Right renal pelvis (tissue), 4 donors: ENCODE measurements at regions not wholly inside any gene's neighbourhood (a gene's known extent, or its start where the extent isn't known, plus 50 kb on each side); places are given as distances from the start of the nearest gene placed in this dataset.
A peak's percentile ranks its signal among the peaks of the same experiment; 100 is the strongest.

Experiments
- DNase-seq, 4 donors: peaks; one replicate each; pipeline ENCODE4 v3.0.0-alpha.2; 2013; ENCODE audit warnings: low read depth in 4 of 4, low spot score in 3 of 4, missing footprints in 1 of 4

- DNase-seq = no peak
Measured at GRCh38 chr20:62560162-62560561, 82.1 kb upstream of the SLCO4A1 start.

DNA sequence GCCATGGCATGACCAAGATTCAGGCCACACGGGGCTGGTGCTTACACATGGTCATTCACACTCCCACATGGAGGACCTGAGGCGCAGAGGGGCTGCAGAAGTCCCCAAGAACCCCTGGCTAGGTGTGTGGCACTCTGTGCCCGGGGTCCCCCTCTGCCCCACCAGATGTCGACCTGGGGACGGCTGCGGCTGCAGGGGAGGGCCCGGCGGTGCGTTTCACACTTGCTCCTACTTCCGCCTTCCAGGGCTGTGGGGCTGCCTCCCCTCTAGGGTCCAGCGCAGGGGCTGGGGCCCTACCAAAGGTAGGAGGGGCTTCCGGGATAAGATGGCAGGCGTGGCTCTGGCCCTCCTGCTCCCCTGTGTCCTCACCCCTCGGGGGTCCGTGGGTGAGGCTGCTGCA, 81.1 kb upstream of the SLCO4A1 start:
- no peak for DNase-seq

DNA sequence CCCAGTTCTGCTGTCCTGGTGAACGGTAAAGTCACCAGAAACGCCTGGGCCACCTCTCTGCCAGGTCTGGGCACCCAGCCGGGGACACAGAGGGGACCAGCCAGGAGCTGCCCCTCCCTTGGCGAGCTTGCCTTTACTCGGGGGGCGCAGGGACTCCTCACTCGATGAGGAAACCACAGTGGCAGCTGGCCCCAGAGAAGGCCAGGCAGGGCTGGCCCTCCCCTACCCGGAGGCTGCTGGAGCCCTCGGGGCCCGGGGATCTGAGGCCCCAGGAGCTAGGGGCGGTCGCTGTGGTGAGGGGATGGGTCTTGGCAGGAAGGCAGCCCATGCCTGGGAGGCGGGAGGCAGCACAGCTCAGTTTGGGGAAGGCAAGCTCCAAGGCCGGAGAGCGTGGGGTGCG, 80.4 kb upstream of the SLCO4A1 start:
- DNase-seq = no peak

DNA sequence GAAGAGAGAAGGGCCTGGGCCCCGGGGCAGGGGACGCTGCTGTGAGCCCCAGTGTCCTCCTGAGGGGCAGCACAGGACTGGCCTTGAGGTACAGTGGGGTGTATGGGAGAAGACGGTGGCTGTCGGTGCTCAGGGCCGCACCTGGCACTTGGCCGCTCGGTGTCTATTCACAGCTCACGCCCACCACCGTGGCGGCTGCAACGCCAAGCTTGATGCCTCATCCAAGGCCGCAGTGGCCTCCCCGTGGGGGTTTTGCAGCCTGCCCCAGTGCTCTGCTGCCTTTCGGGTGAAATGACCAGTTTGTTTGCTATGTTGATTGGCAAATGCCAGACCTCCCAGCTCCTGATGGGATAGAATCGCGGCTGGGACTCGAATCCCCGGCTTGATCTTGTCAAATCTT, 79.5 kb upstream of the SLCO4A1 start:
- no peak for DNase-seq

DNA sequence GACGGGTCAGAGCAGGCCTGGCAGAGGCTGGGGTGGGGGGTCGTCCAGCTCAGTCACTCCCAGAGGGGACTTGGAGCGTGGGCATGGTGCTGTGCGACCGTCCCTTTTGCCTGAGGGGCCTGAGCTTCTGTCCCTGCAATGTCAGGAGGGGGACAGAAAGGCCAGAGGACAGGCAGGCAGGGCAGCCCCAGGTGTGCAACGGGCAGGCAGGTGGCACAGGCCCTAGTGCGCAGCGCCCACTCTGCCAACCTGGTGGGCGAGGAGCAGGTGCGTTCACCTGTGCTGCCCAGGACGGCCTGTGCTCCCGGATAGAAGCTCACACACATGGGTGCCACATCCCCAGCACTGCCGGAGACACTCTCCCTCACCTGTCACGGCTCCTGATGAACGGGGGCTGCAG, 78.7 kb upstream of the SLCO4A1 start:
- DNase-seq = no peak

DNA sequence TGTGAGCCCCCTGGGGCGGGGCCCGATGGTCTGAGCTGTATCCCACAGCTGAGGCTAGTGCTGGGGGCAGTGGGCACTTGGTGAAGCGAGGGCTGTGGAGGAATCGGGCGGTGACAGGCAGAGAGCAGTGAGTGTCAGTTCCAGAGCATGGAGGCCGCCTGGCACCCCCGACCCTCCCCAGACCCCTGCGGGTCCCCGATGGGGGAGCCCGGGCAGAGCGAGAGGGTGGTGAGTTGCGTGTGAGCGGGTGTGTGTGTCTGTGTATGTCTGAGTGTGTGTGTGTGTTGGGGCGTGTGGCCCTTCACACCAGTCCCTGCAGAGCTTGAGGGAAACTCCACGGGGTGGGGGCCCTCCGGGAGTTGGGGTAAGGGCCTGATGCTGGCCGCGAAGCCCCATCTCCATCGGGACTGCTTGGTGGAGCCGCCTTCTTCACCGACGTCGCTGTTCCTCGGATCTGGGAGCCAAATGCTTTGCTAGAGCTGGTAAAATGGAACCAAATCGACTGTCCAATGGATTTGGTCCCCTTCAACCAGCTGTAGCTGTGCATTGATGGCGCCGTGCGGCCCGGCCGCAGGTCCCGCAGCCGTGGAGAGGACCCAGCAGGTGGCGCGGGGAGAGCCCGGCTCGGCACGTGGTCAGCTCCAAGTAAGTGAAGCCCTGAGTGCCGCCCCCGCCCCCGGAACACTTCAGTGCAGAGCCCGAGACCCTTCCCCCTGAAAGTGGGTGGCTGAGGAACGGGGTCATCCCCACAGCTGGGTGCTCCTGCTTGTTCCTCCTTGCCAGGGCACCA, 77.7 kb upstream of the SLCO4A1 start:
- DNase-seq = no peak

DNA sequence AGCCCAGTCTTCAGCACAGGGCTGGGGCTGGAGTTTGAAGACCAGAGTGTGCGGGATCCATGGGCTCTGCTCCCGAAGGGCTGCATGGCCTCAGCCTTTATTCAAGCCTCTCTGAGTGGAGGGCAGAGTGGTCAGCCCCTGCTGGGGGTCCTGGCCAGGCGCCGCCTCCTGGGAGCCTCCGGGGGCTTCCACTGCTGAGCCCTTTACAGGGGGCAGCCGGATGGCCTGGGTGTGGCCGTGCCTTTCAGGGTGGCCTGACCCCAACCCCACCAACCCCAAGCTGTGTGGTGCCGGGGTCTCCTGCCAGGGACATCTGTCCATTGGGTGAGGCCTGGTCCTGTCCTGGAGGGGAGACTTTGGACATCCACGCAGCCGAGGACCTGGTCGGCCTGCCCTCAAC, 76.0 kb upstream of the SLCO4A1 start:
- no peak for DNase-seq

GRCh38 chr20:62566771-62567170, 75.5 kb upstream of the SLCO4A1 start:
- DNase-seq = no peak

GRCh38 chr20:62567246-62568044, 74.9 kb upstream of the SLCO4A1 start:
- DNase-seq = no peak

- no peak for DNase-seq
Measured at GRCh38 chr20:62568045-62568389, 74.3 kb upstream of the SLCO4A1 start.

- no peak for DNase-seq
Measured at GRCh38 chr20:62569615-62570014, 72.7 kb upstream of the SLCO4A1 start.

DNA sequence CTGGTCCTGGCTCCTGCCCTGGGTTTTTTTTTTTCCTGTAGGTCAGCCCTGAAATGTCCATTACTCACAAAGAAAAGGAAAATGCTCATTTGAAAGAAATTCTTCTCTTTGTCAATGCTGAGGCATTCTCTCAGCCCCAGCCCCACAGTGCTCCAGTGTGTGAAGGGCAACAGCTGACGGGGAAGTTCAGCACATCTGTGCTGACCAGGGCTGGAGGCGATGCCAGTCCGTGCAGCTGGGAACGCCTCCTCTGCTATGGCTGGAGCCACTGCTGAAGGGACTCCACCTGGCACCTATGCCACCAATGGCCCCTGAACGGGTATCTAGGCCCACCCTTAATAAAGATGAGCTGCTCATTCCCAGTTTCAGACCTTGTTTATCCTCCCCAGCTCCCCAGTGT, 71.9 kb upstream of the SLCO4A1 start:
- no peak for DNase-seq

DNA sequence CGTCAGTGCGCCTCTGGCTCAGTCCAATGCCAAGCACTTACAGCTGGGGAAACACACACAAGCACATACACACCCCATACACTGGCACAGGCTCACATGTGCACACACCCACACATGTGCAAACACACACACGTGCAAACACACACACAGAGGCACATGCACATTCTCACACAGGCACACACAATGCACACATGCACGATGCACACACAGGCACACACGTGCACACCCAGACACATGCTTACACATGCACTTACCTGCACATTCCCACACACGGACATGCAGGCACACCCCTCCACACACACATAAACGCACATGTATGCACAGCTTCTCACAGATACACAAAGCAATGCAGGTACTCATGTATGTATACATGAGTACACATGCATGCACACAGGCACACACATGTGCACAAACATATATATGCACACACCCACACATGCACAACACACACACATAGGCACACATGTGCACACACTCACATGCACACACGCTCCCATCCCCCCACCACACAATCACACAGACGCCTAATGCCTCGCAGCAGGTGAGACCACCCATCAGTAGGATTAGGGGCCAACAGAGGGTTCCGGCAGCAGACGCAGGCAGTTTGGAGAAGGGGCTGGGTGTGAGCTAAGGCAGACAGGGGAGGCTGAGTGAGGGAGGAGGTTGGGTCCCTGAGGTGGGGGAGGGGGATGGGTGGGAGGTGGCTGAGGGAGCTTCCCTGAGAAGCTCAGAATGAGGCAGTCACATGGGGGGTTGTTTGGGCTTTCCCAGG, 71.2 kb upstream of the SLCO4A1 start:
- DNase-seq = no peak

- no peak for DNase-seq
Measured at GRCh38 chr20:62571669-62572344, 70.5 kb upstream of the SLCO4A1 start.

GRCh38 chr20:62572980-62573379, 69.3 kb upstream of the SLCO4A1 start:
- no peak for DNase-seq

DNA sequence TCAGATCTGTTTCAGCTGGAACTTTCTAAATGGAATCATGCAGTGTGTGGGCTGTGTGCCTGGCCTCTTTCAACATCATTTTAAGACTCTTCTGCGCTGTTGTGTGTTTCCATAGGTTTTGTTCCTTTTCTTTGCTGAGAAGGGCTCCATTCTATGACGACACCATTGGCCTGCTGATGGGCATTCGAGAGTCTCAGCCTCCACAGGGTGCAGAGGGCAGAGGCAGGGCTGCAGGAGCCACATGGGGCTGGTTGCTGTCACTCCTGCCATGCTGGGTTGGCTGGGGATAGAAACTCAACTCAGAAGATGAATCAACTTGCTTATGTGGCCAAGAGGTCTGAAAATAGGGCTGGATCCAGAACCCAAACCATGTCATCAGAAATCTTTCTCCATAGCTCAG, 68.5 kb upstream of the SLCO4A1 start:
- DNase-seq = no peak

DNA sequence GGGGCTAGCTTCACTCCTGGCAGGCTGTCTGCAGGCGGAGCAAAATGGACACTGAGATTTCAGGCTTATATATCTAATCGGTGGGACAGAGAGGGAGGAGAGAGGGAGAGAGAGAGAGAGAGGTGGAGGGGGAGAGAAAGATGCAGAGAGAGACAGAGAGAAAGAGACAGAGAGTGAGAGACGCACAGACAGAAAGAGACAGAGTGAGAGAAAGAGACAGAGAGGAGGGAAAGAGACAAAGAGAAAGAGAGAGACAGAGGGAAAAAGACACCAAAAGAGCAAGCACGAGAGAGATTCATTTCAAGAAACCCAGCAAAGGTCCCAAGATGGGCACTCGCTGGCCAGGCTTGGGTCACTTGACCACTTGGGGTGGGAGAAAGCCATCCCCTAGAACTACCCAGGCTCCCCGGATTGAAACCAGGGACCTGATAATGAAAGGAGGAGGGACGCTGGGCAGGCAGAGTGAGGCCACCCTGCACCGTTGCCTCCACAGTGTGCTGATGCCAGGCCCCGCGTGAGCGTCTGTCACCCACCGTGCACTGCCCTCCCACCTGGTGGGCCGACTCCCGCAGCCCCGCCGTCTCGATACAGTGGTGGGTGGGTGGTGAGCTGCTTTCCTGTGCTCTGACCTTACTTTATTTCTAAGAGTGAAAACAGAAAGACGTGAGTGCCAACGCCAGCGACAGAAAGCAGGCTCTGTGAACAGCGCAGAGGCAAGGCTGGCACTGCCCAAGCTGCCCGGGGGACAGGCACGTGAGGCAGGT, 67.9 kb upstream of the SLCO4A1 start:
- DNase-seq = no peak

GRCh38 chr20:62575976-62576722, 66.2 kb upstream of the SLCO4A1 start:
- DNase-seq = no peak

GRCh38 chr20:62576815-62577489, 65.4 kb upstream of the SLCO4A1 start:
- peak in 3 of 4 donors; percentile 38 to 59 (median 45) for DNase-seq
